Brain pericyte (primary cell): ENCODE measurements at regions not wholly inside any gene's neighbourhood (a gene's known extent, or its start where the extent isn't known, plus 50 kb on each side); places are given as distances from the start of the nearest gene placed in this dataset.

ENCODE experiments used
- DNase-seq: peaks from one replicate; pipeline ENCODE4 v3.0.0-alpha.2; 2012; ENCODE audit warnings: low read depth, low spot score

DNA sequence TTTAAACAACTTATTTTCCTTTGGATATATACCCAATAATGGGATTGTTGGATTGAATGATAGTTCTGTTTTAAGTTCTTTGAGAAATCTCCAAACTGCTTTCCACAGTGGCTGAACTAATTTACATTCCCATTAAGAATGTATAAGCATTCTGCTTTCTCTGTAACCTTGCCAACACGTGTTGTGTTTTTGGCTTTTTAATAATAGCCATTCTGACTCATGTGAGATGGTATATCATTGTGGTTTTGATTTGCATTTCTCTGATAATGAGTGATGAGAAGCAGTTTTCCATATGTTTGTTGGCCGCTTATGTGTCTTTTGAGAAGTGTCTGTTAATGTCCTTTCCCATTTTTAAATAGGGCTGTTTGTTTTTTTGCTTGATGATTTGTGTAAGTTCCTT, 155.6 kb upstream of the PITX2 start:
- no peak for DNase-seq

DNA sequence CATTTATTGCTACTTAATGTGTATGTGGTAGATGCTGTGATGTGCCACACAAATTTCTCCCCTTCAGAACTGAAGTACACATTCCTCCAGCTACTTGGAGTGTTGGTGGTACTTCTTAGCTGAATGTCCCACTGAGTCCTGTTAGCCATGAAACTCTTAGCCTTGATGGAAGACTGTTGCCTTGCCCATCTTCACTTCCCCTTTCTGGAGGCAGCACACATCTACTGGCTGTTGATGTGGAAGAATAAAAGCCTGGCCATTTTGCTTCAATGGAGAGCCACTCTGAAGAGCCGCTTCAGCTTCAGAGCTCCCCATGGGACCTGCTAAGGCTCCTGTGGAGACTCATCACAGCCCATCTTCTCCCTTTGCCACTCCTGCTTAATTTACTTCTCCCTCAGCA, 157.7 kb upstream of the PITX2 start:
- no peak for DNase-seq

DNA sequence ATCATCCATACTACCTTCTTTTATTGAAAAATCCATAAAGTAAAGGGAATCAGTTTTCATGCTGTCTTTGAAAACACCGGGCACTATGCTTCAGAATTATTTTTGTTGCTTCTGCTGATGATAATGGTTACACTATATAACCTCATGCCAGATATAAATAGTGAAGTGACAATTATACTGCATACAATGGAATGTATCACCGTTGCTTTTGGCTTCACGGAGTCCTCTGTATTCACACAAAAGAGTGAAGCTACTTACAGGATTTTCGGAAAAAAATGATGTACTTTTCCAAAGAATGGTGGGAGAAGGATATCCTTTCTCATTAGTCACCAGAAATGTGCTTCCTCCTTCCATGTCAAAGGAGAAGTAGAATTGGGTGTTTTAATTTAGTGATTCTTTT, 159.1 kb upstream of the PITX2 start:
- no peak for DNase-seq

DNA sequence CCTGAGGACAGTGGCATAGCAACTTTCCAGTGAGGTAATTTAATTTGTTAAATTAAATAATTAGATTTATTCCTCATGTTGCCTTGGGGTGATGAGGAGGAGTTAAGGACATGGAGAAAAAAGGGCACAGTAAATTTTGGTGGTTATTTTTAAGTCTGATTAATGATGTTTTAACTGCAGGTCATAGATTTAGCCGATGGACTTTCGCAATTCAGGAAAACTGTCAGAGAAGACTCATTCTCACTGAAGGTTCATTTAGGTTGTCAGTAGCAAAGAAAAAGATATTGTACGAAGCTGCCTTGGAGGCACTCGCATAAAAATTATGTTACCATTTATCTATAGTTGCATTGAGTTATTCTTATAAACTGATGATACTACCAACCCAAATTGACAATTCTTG, 164.2 kb upstream of the PITX2 start:
- DNase-seq, result no peak

DNA sequence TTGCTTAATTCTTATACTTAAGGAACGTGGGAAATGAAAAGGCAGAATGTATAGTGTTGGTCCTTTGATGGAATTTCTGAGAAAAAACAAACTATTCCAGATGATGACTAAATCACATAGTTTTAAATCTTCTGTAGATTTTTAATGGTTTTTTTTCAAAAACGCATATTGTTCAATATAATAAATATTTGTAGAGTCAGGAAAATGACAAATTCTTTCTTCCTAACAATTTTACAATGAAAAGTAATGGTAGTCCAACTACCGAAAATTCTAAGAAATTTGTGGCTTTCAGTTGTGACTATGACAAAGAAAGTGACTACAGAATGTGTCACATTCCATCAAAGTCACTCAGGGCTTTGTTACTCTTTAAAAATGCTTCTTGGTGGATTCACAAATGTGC, 164.8 kb upstream of the PITX2 start:
- DNase-seq, result no peak

DNA sequence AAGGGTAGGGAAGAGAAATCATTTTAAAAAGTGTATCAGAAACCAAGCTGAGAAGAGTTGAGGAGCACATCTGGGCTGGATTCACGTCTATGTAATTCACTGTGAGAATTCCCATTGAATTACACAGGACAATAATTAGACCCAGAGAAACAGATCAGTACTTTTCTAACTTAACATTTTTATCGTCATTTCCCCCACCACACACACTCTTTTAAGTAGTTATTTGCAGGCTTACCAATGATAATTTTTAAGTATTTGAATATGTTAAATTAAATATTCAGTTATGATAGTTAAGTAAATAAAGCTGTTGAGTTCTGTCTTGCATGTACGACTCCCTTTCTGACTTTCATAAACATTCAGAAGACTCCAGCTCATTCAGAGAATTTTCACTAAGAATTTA, 165.4 kb upstream of the PITX2 start:
- no peak for DNase-seq

DNA sequence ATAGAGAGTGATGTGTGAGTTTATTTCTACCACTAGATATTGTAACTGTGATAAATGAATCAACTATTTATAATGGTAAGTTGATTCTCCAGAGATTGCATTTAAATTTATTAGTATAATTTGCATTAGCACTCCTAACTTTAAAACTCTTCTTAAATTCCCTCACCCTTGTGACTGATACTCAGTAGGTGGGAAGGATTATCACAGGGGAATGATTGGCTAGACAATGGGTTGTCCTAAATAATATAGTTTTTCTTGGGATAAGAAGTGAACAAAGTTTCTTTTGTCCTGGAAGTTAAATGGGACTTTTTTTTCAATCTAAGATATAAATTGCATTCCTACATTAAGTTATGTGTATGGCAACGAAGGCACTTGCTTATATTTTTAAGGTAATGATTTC, 169.2 kb upstream of the PITX2 start:
- no peak for DNase-seq

DNA sequence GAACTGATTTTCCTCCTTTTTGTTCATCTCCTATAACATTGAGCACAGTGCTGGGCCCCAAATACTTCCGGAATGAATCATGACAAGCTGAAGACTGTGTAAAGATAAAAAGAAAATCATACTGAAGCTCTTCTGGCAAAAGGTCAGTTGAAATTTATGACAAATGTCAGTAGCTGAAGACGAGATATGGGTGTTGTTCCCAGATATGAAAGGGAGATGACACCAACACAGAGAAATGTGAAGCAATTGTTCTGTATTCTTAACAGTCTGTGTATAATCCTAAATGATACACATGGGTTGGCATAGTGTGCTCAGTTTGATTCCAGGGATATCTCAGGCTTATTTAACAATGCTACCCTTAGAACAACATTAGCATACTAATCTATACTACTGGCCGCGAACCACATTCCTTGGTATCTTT, 170.5 kb upstream of the PITX2 start:
- DNase-seq, result no peak

DNA sequence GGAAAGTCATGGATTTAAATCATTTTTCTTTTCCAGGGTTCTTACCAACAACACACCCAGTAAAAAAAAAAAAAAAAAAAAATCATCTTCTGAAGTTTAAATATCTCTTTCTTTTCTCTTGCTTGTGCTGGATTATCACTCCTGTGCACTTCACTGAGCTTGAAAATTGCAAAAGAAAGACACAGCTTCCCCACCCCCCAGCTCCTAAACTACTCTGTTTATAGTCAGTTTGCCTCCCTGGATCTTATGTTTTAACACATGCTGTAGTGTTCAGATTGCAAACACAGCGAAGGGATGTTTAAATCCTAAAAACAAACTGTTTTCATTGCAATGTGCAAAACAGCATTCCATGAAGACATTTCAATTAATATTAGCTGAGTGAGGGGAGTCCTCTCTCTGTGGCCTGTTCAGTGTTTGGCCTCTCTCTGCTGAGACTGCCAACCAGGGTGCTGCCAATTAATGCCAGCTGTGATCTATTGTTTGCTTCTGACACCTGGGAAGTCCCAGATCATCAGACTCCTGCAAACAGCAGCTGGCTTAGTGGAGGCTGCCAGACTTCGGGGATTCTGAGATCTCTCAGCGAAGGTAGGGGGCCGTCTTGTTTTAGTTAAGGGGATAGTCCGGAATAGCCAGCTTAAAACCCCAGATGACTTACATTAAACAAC, 171.1 kb upstream of the PITX2 start:
- DNase-seq, result no peak

DNA sequence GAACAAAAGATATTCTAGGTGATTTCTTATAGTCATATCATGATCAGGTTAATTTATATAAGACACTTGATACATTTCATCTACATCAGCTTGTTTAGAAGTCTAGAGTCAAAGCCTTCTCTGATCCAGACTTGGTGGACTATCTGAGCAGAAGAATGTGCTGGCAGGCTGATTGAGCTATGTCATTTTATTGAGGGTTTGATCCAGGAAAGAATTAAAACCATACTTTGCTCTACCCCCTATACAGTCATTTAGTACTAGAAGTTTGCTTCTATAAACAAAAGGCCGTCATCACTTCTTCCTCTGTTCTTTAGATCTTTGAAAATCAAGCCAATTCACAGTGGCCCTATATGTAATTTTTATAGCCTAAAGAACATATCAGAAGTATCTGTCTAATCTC, 173.1 kb upstream of the PITX2 start:
- DNase-seq, result no peak

DNA sequence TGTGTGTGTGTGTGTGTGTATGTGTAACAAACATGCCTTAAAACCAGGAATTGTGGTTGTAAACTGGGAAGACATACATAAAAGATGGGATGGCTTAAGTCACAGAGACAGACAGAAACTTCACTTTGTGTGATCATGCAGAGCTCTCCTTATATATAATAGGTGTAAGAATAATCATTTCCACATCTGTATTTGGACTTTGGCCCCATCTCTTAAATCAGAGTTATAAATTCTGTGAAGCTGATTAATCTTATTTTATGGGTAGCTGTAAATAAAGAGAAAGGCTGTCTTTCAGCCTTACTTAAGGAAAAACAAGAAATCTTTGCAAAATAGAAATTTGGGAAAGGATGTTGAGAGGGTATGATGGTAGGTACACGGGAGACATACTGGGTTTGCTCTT, 174.6 kb upstream of the PITX2 start:
- no peak for DNase-seq

DNA sequence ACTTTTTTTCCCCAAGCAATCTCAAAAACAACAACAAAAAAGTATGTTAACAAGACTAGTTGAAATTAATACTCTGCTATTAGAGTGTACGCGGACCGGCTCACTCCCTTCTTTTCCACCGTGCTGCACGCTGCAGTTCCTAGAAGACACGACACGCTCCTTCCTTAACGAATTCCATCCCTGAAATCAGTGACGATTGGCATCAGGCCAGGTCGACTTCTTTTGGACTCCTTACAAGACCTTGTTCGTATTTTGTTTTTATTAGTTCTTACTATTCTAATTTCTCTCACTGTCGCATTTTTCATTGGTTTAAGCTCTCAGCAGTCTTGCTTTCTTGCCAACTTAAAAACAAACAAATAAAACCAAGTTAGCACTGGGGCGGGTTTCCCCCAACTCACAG, 175.8 kb upstream of the PITX2 start:
- no peak for DNase-seq

DNA sequence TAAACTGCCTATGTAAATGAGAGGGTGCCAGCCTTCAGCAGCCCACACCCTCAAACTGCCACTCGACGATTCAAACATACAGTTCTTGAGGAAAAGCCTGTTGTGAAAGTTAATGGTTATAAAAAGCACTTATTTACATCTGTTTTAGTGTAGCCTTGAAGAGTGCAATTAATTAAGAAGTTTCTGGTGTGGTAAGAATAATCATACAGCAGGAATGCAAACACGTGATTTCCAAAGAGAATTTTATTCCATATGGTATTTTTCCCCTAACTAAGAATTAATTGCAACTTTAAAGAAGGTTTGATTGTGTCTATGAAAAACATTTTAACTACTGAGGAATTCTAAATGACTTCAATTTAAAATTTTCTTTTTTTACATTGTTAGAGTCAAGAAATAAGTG, 176.3 kb upstream of the PITX2 start:
- DNase-seq, result no peak

DNA sequence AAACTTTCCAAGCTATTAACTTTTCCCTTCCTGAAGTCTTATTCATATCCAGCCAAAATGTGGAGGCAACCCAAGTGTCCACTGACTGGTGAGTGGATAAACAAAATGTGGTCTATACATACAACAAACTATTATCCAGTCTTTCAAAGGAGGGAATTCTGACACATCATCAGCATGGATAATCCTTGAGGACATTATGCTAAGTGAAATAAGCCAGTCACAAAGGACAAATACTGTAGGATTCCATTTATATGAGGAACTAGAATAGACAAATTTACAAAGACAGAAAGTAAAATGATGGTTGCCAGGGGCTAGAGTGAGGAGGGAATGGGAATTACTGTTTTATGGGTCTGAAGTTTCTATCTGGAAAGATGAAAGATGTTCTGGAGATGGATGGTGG, 178.7 kb upstream of the PITX2 start:
- DNase-seq, result no peak

DNA sequence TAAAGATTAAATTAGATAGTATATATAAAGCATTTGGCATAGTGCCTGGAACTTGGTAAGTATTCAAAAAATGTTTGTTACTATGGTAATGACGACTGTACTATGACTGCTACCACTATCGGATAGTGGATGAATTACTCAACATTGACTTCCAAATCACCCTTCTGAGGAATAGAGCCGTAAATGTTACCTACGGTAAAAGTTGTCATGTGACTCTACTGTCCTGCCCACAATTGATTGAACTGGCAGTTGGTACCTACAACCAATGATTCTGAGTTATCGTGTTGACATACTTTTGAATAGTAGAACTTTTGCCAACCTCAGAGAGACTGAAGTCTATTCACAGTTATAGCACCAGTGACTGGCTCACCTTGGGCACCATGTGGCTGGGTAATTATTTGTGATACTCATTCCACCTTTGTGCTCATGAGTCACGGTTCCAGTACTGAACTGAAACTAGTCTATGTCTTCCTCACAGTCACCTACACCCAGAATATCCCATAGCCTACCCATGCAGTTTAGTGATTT, 185.5 kb upstream of the PITX2 start:
- no peak for DNase-seq

DNA sequence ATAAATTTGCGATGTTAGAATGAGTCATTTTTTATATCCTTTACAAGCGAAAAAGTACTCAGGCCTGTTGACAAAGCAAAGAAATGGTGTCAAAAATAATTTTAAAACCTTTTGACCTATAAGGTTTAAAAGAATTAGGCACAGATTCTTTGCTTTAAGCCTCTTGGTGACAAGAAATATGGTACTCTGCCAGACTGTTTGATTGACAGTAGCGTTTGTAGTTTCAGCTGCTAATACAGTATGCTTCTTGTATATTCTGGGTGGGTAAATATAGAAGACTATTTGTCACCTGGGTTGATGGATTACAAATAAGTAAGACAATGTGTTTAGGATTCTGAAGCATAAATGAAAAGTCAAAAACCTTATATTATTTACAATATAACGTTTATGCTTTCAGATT, 193.1 kb upstream of the PITX2 start:
- DNase-seq, result no peak

DNA sequence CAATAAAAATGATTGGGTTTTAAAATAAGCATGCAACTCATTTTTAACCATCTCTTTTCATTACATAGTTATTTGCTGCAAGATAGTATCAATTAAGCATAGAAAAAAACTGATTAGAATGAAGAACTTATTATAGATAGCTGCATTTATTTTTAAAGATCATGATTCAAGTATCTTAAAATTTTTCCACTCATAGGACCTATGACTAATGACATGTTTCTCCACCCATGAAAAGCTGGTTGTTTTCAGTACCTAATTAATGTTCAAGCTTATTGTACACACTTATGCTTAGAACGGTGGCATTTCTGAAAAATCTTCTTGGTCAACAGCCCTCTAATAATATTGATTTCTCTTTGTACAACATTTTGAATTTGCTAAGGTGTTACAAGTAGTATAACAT, 193.5 kb upstream of the PITX2 start:
- DNase-seq, result no peak

DNA sequence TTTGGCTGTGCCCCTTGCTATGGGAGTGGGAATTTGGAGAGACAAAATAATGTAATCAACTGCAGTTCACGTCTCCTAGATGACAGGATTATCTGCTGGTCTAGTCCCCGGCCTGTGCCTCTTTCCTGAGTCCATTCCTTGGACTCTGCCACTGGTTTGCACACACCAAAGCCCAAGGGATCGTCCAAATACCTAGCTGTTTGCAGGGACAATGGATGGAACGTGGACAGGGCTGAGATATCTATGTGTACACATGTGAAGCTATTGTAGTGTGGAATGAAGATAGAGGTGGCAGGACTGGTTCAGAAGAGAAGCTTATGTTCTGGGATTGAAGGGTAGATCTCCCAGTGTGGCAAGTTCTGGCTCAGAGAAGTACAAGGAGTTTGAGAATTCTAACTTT, 198.3 kb upstream of the PITX2 start:
- no peak for DNase-seq

DNA sequence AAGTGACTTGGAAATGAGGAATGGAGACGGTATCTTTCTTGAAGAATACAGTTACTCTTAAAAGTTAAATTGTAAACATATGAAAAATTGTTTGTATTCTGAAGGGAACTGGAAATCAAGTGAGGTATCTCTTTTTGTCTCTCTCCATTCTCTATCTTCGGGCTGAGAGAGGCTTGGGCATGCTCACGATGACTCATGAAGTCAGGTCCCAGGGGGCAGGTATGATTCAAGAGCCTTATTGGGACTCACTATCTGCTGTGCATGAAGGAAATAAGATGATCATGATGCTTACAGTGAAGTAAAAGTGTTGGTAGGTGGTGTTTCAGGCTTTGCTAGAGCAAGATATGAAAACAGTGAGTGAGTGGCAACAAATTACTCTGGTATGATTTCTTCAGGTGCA, 200.4 kb upstream of the PITX2 start:
- no peak for DNase-seq

DNA sequence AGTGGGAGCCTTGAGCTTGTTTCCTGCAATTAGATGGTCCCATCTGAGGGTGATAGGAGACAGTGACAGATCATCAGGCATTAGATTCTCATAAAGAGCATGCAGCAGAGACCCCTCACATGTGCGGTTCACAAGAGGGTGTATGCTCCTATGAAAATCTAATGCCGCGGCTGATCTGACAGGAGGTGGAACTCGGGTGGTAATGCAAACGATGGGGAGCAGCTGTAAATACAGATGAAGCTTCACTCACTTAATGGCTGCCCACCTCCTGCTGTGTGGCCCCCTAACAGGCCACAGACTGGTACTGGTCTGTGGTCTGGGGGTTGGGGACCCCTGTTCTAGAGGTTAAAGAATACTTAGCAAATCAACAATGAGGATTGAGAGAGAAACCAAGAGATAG, 201.5 kb upstream of the PITX2 start:
- no peak for DNase-seq

DNA sequence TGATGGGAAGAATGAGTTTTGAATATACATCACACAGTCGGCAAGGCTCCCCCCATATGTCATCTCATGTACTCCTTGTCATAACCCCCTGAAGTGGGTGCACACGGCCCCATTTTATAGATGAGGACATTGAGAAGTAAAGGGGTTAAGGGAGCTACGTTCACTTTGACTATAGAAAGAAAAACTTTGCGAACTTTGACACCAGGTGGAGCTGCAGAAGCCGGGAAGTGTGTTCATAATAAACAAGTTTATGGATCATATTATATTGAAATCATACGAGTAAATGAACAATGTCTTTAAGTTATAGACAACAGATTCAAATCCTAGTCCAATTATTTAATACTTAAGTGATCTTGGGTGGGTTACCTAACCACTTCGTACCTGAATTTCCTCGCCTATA, 203.8 kb upstream of the PITX2 start:
- DNase-seq, result no peak

DNA sequence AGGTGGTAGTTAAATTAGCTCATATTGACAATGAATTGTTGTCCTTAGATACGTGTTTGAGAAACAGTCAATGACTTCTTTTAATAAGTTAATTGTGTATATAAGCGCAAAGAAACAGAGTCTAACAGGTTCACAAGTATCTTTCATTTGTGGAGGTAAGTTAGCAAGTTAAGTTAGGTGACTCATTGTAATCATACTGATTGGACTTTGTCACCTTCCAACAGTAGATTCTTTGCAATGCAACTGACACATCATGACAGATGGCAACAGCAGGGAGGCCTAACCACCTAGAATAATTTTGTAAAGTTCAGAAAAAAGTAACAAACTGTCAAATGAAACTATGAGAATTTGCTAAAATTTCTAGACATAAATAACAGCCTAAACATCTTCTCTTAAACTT, 207.6 kb upstream of the PITX2 start:
- DNase-seq, result no peak

DNA sequence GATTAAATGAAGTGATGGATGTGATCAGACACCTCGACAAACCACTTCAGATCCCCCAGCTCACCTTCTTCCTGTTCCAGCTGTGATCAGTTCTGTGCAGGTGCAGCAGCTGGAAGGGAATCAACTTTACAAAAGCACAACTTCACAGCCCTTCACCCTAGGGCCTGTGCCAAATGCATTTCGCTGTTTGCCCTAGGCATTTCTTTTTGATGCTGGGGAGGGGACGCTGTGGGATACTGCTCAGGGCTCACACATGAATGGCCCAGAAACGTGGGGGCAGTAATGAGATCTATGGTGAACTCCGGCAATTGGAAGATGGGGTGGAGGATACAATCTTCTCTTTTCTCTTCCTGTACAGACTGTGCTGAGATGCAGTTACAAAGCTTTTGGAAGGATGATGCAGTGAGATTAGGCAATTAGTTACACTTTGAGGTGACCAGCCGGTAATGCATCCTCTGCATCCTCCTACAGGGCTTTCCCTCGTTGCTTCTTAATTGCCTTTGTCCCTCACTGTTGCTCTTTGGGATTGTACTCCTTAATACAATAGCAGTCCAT, 215.1 kb upstream of the PITX2 start:
- DNase-seq, result no peak

DNA sequence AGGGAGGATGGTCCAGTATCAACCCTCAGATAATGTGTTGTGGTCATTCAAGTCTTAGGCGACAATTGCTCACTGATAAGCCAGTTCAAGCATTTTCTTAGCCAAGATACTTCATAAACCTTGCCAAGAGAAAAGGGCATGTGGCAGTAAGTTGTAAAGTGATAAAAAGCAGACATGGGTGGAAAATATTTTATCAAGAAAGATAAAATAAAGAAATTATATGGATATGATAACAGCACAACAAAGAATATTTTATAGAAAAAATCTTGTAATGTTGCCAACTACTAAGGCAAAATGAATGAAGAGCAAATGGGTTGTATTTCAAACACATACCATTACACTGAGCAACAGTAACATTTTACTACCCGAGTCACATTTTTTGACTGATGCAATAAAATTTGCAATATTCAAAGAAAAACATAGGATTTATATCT, 217.4 kb upstream of the PITX2 start:
- DNase-seq, result no peak
